A673 (cell line): ENCODE measurements at regions not wholly inside any gene's neighbourhood (a gene's known extent, or its start where the extent isn't known, plus 50 kb on each side); places are given as distances from the start of the nearest gene placed in this dataset.

Source experiments
- CTCF ChIP-seq: fragments of 300-800, 200-600 bp; sonication (generic); conservative IDR thresholded peaks from 2 replicates; pipeline ENCODE4 v1.5.1; 2017; ENCODE audit warnings: low read depth, mild to moderate bottlenecking, antibody characterized with exemption, low read length, moderate library complexity, mixed read lengths
- EZH2 ChIP-seq: fragments of 200-600 bp; sonication (generic); IDR thresholded peaks from 2 replicates; pipeline ENCODE4 v1.6.1; 2017; ENCODE audit warnings: borderline replicate concordance, low read depth, mild to moderate bottlenecking, mixed read lengths, antibody characterized with exemption, low read length; ENCODE audit not compliant: poor library complexity, severe bottlenecking

GRCh38 chr5:3365501-3366215 is 230.0 kb upstream of the IRX1 start:
- TF ChIP-seq CTCF (no peak), EZH2 (no peak)
